NCI-H1105 (cell line): ENCODE measurements at regions not wholly inside any gene's neighbourhood (a gene's known extent, or its start where the extent isn't known, plus 50 kb on each side); places are given as distances from the start of the nearest gene placed in this dataset.
"Not testable (repeated sequence)": the region's sequence is repeated elsewhere in the genome, so short reads cannot be mapped to it uniquely, and the experiment has no call there.

Experiments used
- DNase-seq: peaks from one replicate; lab custom pipeline; 2025; lab: John Stamatoyannopoulos, UW

- DNase-seq, result no peak
Observed at GRCh38 chrX:113058634-113059033, 218.0 kb upstream of the AMOT start.

GRCh38 chrX:113048896-113049295, 208.3 kb upstream of the AMOT start:
- no peak for DNase-seq

GRCh38 chrX:113048480-113048879, 207.8 kb upstream of the AMOT start:
- no peak for DNase-seq

GRCh38 chrX:113033966-113034680, 193.5 kb upstream of the AMOT start:
- no peak for DNase-seq

- DNase-seq, result no peak
Observed at GRCh38 chrX:113019958-113020357, 179.3 kb upstream of the AMOT start.

- no peak for DNase-seq
Observed at GRCh38 chrX:113009837-113010236, 169.2 kb upstream of the AMOT start.

GRCh38 chrX:113009029-113009428, 168.4 kb upstream of the AMOT start:
- no peak for DNase-seq

- no peak for DNase-seq
Observed at GRCh38 chrX:113001836-113002235, 161.2 kb upstream of the AMOT start.

GRCh38 chrX:112997991-112998390, 157.4 kb upstream of the AMOT start:
- no peak for DNase-seq

GRCh38 chrX:112991801-112992200, 151.2 kb upstream of the AMOT start:
- DNase-seq, result no peak

- DNase-seq, result no peak
Observed at GRCh38 chrX:112979879-112980278, 139.2 kb upstream of the AMOT start.

GRCh38 chrX:112968351-112969133, 127.9 kb upstream of the AMOT start:
- DNase-seq, result no peak

GRCh38 chrX:112967903-112968302, 127.3 kb upstream of the AMOT start:
- no peak for DNase-seq

- no peak for DNase-seq
Observed at GRCh38 chrX:112967341-112967740, 126.7 kb upstream of the AMOT start.

GRCh38 chrX:112961981-112962380, 121.3 kb upstream of the AMOT start:
- no peak for DNase-seq

GRCh38 chrX:112947981-112948615, 107.5 kb upstream of the AMOT start:
- no peak for DNase-seq

- DNase-seq, result no peak
Observed at GRCh38 chrX:112946227-112946626, 105.6 kb upstream of the AMOT start.

- DNase-seq, result no peak
Observed at GRCh38 chrX:112945826-112946225, 105.2 kb upstream of the AMOT start.

- no peak for DNase-seq
Observed at GRCh38 chrX:112941209-112941837, 100.7 kb upstream of the AMOT start.

- DNase-seq, result no peak
Observed at GRCh38 chrX:112935029-112935428, 94.4 kb upstream of the AMOT start.

GRCh38 chrX:112931900-112932299, 91.3 kb upstream of the AMOT start:
- no peak for DNase-seq

GRCh38 chrX:112931478-112931877, 90.8 kb upstream of the AMOT start:
- DNase-seq, result no peak

GRCh38 chrX:112923381-112923780, 82.8 kb upstream of the AMOT start:
- DNase-seq, result not testable (repeated sequence)
